SH-SY5Y (cell line): ENCODE measurements at regions not wholly inside any gene's neighbourhood (a gene's known extent, or its start where the extent isn't known, plus 50 kb on each side); places are given as distances from the start of the nearest gene placed in this dataset.

ENCODE experiments used
- GATA2 ChIP-seq: IDR thresholded peaks from 2 replicates; pipeline ENCODE4 v1.6.1; 2011; ENCODE audit warnings: mild to moderate bottlenecking, low read depth, low read length
- GATA3 ChIP-seq: IDR thresholded peaks from 2 replicates; pipeline ENCODE4 v1.6.1; 2011; ENCODE audit warnings: low read depth, mild to moderate bottlenecking, low read length, moderate library complexity

DNA sequence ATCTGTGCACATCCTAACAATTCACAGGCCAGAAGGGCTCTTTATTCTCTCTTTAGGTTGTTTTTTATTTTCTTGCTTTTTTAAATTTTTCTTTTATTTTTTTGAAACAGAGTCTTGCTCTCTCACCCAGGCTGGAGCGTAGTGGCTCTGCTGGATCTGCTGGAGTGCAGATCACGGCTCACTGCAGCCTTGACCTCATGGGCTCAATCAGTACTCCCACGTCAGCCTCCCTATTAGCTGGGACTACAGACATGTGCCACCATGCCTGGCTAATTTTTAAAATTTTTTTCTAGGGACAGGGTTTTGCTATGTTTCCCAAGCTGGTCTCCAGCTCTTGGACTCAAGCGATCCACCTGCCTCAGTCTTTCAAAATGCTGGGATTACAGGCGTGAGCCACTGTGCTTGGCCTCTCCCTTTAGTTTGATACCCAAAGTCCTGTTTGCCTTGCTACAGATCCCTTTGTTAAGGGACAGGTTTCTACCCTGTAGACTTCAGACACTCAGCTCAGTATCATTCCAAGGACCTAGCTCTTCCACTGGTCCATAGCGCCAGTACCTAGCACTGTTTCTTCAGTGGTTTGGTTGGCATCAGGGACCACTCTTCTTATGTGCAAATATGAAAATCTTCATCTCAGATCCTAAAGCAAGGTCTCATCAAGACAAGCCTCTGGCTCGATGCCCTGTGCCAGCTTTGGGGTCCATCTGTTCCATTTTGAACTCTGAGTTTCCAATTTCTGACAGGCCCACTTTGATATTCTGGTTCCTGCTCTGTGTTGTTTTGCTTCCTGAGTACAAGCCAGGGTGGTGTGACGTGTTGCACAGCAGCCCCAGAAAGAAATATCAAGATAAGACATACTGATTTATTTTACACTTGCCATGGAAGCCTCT, 211.7 kb downstream of the FAT3 start:
- TF ChIP-seq GATA2 = no peak
- TF ChIP-seq GATA3 = no peak
